GM23338 (cell line): ENCODE measurements at regions not wholly inside any gene's neighbourhood (a gene's known extent, or its start where the extent isn't known, plus 50 kb on each side); places are given as distances from the start of the nearest gene placed in this dataset.

Source experiments
- ATAC-seq: fragments of 200-7000 bp; cut with Tn5 transposase; 3 replicates; pipeline ENCODE4 v1.9.1; 2020
- DNase-seq: peaks from one replicate; pipeline ENCODE4 v3.0.0-alpha.2; 2015; ENCODE audit warnings: low spot score
- H2AFZ ChIP-seq: fragments of 200-600 bp; sonication (generic); 2 replicates; pipeline ENCODE4 v1.8.0; 2016; ENCODE audit warnings: antibody characterized with exemption, mild to moderate bottlenecking, moderate library complexity
- H3F3A ChIP-seq: fragments of 200-600 bp; sonication (generic); replicated peaks from 2 replicates; pipeline ENCODE4 v1.8.0; 2017; ENCODE audit warnings: antibody characterized with exemption, mixed run types, low read depth
- H3K27ac ChIP-seq: fragments of 200-600 bp; sonication (generic); 2 replicates; pipeline ENCODE4 v1.6.1; 2016; ENCODE audit warnings: low read depth
- H3K27me3 ChIP-seq: fragments of 200-600 bp; sonication (generic); 2 replicates; pipeline ENCODE4 v1.8.0; 2016; ENCODE audit warnings: mild to moderate bottlenecking, mixed run types, moderate library complexity; ENCODE audit not compliant: insufficient read depth
- H3K36me3 ChIP-seq: fragments of 200-600 bp; sonication (generic); 2 replicates; pipeline ENCODE4 v1.8.0; 2016; ENCODE audit warnings: mild to moderate bottlenecking; ENCODE audit not compliant: insufficient read depth
- H3K4me1 ChIP-seq: fragments of 200-600 bp; sonication (generic); 2 replicates; pipeline ENCODE4 v1.8.0; 2016; ENCODE audit warnings: mild to moderate bottlenecking, moderate library complexity; ENCODE audit not compliant: insufficient read depth
- H3K4me2 ChIP-seq: fragments of 200-600 bp; sonication (generic); 2 replicates; pipeline ENCODE4 v1.7.1; 2017; ENCODE audit warnings: mixed run types
- H3K4me3 ChIP-seq: fragments of 200-600 bp; sonication (generic); 2 replicates; pipeline ENCODE4 v1.6.1; 2016; ENCODE audit warnings: mixed run types
- H3K79me2 ChIP-seq: fragments of 200-600 bp; sonication (generic); replicated peaks from 2 replicates; pipeline ENCODE4 v1.8.0; 2017; ENCODE audit warnings: mild to moderate bottlenecking; ENCODE audit not compliant: insufficient read depth
- H3K9me2 ChIP-seq: fragments of 200-600 bp; sonication (generic); 2 replicates; pipeline ENCODE4 v1.8.0; 2017; ENCODE audit not compliant: insufficient read depth
- H4K20me1 ChIP-seq: fragments of 200-600 bp; sonication (generic); replicated peaks from 2 replicates; pipeline ENCODE4 v1.8.0; 2017; ENCODE audit warnings: mild to moderate bottlenecking; ENCODE audit not compliant: insufficient read depth
- H3K27ac Mint-ChIP-seq: 2 replicates; pipeline ENCODE4 v1.8.0; 2020; ENCODE audit warnings: inconsistent platforms, mild to moderate bottlenecking, moderate library complexity, mixed read lengths
- H3K27me3 Mint-ChIP-seq: 3 replicates; pipeline ENCODE4 v1.8.0; 2022; ENCODE audit warnings: low read depth, mild to moderate bottlenecking, moderate library complexity, mixed read lengths, inconsistent platforms; ENCODE audit not compliant: insufficient read depth, poor library complexity
- H3K36me3 Mint-ChIP-seq: 3 replicates; pipeline ENCODE4 v1.8.0; 2021; ENCODE audit warnings: low read depth, mild to moderate bottlenecking, inconsistent platforms, moderate library complexity, mixed read lengths
- H3K4me1 Mint-ChIP-seq: 3 replicates; pipeline ENCODE4 v1.8.0; 2020; ENCODE audit warnings: mild to moderate bottlenecking, inconsistent platforms, mixed read lengths
- H3K4me3 Mint-ChIP-seq: 3 replicates; pipeline ENCODE4 v1.8.0; 2021; ENCODE audit warnings: moderate library complexity, mild to moderate bottlenecking, inconsistent platforms, mixed read lengths
- H3K9me3 Mint-ChIP-seq: 3 replicates; pipeline ENCODE4 v1.8.0; 2020; ENCODE audit warnings: moderate library complexity, mild to moderate bottlenecking, inconsistent platforms, mixed read lengths
- CTCF ChIP-seq, 2 experiments: fragments of 200-600 bp in 1 of 2; sonication (generic) in 1 of 2; conservative IDR thresholded peaks; 2 replicates each; pipeline versions ENCODE4 v1.5.1 to v1.6.1; 2016 to 2017; ENCODE audit warnings: antibody characterized with exemption in 2 of 2, low read depth in 2 of 2, mild to moderate bottlenecking in 2 of 2, moderate library complexity in 1 of 2
- EZH2phosphoT487 ChIP-seq: fragments of 200-600 bp; sonication (generic); IDR thresholded peaks from one replicate; pipeline ENCODE4 v1.8.1; 2018; ENCODE audit warnings: antibody characterized with exemption; ENCODE audit not compliant: unreplicated experiment
- JUNB ChIP-seq: IDR thresholded peaks from one replicate; pipeline ENCODE4 v1.6.1; 2016; ENCODE audit warnings: antibody characterized with exemption; ENCODE audit not compliant: unreplicated experiment
- POLR2AphosphoS5 ChIP-seq: IDR thresholded peaks from 2 replicates; pipeline ENCODE4 v1.6.1; 2016; ENCODE audit warnings: antibody characterized with exemption, low read depth
- STAT1 ChIP-seq: IDR thresholded peaks from one replicate; pipeline ENCODE4 v1.6.1; 2016; ENCODE audit warnings: antibody characterized with exemption; ENCODE audit not compliant: unreplicated experiment
- ZNF114 ChIP-seq: fragments of 250-450 bp; sonication (Bioruptor Pico); IDR thresholded peaks from 2 replicates; pipeline ENCODE4 v1.5.0; 2020; ENCODE audit warnings: mild to moderate bottlenecking, moderate library complexity
- ZNF331 ChIP-seq: fragments of 250-450 bp; sonication (Bioruptor Pico); IDR thresholded peaks from 2 replicates; pipeline ENCODE4 v1.5.0; 2020; ENCODE audit warnings: low read depth, mild to moderate bottlenecking, moderate library complexity
- TF ChIP-seq, protein P1 (sequence below): fragments of 250-450 bp; sonication (Bioruptor Pico); IDR thresholded peaks from 2 replicates; pipeline ENCODE4 v1.5.0; 2020; ENCODE audit warnings: mild to moderate bottlenecking, moderate library complexity

DNA sequence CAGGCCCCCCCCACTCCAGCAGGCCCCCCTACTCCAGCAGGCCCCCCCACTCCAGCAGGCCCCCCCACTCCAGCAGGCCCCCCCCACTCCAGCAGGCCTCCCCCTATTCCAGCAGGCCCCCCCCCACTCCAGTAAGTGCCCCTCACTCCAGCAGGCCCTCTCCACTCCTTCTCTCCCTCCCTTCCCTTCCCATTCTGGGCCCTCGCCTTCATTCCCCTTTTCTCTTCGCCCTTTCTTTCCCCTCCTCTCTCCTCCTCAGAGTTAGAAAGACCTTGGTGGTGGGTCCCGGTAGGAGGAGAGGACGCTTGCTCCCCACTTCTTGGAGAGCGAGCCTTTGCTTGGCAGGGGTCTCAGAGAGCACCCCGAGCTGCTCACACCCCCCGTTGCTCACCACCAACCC is 177.0 kb upstream of the TNRC6C start (continued):
- TF ChIP-seq, protein P1, sequence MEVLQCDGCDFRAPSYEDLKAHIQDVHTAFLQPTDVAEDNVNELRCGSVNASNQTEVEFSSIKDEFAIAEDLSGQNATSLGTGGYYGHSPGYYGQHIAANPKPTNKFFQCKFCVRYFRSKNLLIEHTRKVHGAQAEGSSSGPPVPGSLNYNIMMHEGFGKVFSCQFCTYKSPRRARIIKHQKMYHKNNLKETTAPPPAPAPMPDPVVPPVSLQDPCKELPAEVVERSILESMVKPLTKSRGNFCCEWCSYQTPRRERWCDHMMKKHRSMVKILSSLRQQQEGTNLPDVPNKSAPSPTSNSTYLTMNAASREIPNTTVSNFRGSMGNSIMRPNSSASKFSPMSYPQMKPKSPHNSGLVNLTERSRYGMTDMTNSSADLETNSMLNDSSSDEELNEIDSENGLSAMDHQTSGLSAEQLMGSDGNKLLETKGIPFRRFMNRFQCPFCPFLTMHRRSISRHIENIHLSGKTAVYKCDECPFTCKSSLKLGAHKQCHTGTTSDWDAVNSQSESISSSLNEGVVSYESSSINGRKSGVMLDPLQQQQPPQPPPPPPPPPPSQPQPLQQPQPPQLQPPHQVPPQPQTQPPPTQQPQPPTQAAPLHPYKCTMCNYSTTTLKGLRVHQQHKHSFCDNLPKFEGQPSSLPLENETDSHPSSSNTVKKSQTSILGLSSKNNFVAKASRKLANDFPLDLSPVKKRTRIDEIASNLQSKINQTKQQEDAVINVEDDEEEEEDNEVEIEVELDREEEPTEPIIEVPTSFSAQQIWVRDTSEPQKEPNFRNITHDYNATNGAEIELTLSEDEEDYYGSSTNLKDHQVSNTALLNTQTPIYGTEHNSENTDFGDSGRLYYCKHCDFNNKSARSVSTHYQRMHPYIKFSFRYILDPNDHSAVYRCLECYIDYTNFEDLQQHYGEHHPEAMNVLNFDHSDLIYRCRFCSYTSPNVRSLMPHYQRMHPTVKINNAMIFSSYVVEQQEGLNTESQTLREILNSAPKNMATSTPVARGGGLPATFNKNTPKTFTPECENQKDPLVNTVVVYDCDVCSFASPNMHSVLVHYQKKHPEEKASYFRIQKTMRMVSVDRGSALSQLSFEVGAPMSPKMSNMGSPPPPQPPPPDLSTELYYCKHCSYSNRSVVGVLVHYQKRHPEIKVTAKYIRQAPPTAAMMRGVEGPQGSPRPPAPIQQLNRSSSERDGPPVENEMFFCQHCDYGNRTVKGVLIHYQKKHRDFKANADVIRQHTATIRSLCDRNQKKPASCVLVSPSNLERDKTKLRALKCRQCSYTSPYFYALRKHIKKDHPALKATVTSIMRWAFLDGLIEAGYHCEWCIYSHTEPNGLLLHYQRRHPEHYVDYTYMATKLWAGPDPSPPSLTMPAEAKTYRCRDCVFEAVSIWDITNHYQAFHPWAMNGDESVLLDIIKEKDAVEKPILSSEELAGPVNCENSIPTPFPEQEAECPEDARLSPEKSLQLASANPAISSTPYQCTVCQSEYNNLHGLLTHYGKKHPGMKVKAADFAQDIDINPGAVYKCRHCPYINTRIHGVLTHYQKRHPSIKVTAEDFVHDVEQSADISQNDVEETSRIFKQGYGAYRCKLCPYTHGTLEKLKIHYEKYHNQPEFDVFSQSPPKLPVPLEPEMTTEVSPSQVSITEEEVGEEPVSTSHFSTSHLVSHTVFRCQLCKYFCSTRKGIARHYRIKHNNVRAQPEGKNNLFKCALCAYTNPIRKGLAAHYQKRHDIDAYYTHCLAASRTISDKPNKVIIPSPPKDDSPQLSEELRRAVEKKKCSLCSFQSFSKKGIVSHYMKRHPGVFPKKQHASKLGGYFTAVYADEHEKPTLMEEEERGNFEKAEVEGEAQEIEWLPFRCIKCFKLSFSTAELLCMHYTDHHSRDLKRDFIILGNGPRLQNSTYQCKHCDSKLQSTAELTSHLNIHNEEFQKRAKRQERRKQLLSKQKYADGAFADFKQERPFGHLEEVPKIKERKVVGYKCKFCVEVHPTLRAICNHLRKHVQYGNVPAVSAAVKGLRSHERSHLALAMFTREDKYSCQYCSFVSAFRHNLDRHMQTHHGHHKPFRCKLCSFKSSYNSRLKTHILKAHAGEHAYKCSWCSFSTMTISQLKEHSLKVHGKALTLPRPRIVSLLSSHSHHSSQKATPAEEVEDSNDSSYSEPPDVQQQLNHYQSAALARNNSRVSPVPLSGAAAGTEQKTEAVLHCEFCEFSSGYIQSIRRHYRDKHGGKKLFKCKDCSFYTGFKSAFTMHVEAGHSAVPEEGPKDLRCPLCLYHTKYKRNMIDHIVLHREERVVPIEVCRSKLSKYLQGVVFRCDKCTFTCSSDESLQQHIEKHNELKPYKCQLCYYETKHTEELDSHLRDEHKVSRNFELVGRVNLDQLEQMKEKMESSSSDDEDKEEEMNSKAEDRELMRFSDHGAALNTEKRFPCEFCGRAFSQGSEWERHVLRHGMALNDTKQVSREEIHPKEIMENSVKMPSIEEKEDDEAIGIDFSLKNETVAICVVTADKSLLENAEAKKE (CRISPR knock-in tag): no peak
- no peak for TF ChIP-seq EZH2phosphoT487
- TF ChIP-seq ZNF331 (CRISPR knock-in tag): no peak

DNA sequence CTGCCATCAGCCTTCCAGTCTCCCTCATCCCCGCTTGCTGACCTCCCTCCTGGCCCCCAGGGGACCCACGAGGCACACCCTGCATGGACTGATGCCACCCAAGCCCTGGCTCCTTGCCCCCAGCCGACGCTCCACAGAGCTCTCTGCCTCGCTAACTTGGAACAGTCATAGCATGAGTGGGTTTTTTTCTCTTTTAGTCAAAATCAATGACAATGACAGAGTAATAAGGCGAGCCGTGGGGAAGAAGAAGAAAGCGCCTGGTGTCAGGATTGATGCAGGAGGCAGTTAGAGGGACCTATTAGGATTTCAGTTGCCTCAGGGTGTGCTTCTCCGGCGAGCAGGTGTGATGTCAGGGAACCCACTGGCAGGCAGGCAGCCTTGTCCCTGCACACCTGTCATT is 176.3 kb upstream of the TNRC6C start:
- DNase-seq (no peak), ATAC-seq (no peak)
- Histone ChIP-seq H3K4me1 (peaks cover 32% of the 10 kb centered on the region), H3K36me3 (no peaks in the 10 kb centered on the region), H3K79me2 (no peaks in the 10 kb centered on the region), H4K20me1 (no peaks in the 10 kb centered on the region), H3K9me2 (no peaks in the 10 kb centered on the region), H2AFZ (no peak overlapping the region), H3K27ac (no peak overlapping the region), H3K4me2 (peak overlapping the region; percentile 57; the same call in 1 of the 2 replicates), H3K4me3 (no peak overlapping the region), H3F3A (no peaks in the 10 kb centered on the region; the same call in 1 of the 2 replicates), H3K27me3 (peaks cover 60% of the 10 kb centered on the region)
- no peak overlapping the region for H3K4me3 Mint-ChIP-seq
- peaks cover 79% of the 10 kb centered on the region for H3K27me3 Mint-ChIP-seq
- no peak overlapping the region for H3K27ac Mint-ChIP-seq
- peaks cover 8% of the 10 kb centered on the region for H3K9me3 Mint-ChIP-seq
- H3K36me3 Mint-ChIP-seq: peaks cover 4% of the 10 kb centered on the region; the same call in 2 of the 3 replicates
- H3K4me1 Mint-ChIP-seq: peaks cover 53% of the 10 kb centered on the region
- TF ChIP-seq STAT1 (no peak), ZNF114 (no peak), JUNB (no peak), EZH2phosphoT487 (no peak), CTCF (conservative IDR thresholded peaks at IDR 0.05; ENCODE audit: low read depth in 2 of 2) (no peak), POLR2AphosphoS5 (no peak)
- TF ChIP-seq, protein P1 (CRISPR knock-in tag): no peak
